Brain microvascular endothelial cell (primary cell): ENCODE measurements at regions not wholly inside any gene's neighbourhood (a gene's known extent, or its start where the extent isn't known, plus 50 kb on each side); places are given as distances from the start of the nearest gene placed in this dataset.

Source experiments
- DNase-seq: peaks from one replicate; pipeline ENCODE4 v3.0.0-alpha.2; 2020
- H3K27ac ChIP-seq: fragments of 250-450 bp; sonication (Bioruptor Pico); 2 replicates; pipeline ENCODE4 v1.5.1; 2020; ENCODE audit warnings: mild to moderate bottlenecking, moderate library complexity
- H3K27me3 ChIP-seq: fragments of 250-450 bp; sonication (Bioruptor Pico); replicated peaks from 2 replicates; pipeline ENCODE4 v1.5.1; 2020; ENCODE audit warnings: mild to moderate bottlenecking
- H3K36me3 ChIP-seq: fragments of 250-450 bp; sonication (Bioruptor Pico); replicated peaks from 2 replicates; pipeline ENCODE4 v1.5.1; 2020; ENCODE audit warnings: mild to moderate bottlenecking
- H3K4me3 ChIP-seq: 2 replicates; pipeline ENCODE4 v1.5.1; 2011; ENCODE audit warnings: low read depth, mild to moderate bottlenecking, control low read depth, low read length, moderate library complexity
- CTCF ChIP-seq: IDR thresholded peaks from 2 replicates; pipeline ENCODE4 v1.5.1; 2011; ENCODE audit warnings: low read depth, mild to moderate bottlenecking, moderate library complexity, low read length, control low read depth, inconsistent platforms; ENCODE audit errors: missing control alignments
- in situ Hi-C: cut with HindIII; loops from 2 replicates; pipeline ENCODE4 v1.10.0; 2017; ENCODE audit warnings: low sequenced_read_pairs, low pct_ligation_motif_present

DNA sequence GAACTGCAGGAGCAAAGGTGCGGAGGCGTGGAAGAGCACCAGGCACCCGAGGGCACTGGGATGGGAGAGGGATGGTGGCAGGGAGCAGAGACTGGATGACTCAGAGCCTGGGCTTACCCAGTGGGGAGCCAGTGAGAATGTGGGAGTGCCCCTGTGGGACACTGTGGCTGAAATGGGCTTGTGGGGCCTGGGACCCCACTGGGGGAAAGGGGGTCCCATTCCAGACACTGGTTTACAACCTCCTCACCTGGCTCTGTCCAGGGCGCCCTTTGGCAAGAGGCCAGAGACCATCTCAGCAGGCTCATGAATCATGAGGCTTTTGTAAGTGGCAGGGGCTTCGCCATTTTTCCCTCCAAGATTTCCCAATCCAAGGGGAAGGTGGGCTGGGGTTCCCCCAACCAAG lies 124.0 kb upstream of the MAFB start:
- no peak for TF ChIP-seq CTCF
- Histone ChIP-seq H3K27ac (no peak overlapping the region), H3K36me3 (no peaks in the 10 kb centered on the region), H3K4me3 (no peak overlapping the region), H3K27me3 (no peaks in the 10 kb centered on the region)
- DNase-seq = no peak
- in situ Hi-C loops = no loop called here

DNA sequence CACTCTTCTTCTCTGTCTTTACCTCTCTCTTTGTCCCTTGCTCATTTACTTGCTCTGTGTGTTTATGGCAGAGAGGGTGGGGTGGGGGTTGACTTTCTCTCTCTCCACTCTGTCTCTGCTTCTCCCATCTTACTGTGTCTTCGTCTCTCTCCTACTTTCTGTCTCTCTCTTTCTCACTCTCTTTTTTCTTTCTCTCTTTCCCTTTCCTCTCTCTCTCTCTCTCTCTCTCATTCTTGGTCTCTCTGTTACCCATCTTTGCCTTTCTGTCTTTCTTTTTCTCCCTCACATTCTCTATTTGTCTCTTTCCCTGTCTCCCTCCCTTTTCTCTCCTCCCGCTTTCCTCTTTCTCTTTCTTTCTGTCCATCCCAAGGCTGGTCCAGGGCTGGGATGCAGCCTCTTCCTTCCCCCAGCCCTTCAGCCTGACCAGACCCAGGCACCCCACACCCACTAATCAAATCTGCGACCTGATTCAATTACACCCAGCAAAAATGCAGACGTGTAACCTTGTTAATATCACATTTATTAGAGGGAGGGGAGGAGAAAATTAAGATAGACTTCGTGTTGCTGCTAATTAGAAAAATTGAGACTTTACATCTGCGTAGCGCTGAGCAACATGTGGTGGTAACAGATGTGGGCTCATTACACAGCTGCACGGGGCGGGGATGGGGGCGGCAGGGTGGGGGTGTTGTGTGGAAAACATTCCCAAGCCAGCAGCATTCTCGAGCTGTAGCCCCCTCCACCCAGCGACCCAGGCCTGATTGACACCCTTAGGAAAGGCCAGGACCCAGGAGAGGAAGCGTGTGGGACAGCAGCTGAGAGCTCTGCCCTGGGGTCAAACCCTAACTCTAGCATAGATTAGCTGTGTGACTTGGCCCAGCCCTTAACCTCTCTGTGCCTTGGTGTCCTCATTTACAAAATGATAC lies 124.9 kb upstream of the MAFB start:
- Histone ChIP-seq H3K27me3 (no peaks in the 10 kb centered on the region), H3K27ac (no peak overlapping the region), H3K36me3 (no peaks in the 10 kb centered on the region), H3K4me3 (no peak overlapping the region)
- no peak for TF ChIP-seq CTCF
- no peak for DNase-seq
- in situ Hi-C loops = no loop called here

- DNase-seq = no peak
- Histone ChIP-seq H3K27me3 (no peaks in the 10 kb centered on the region), H3K4me3 (no peak overlapping the region), H3K27ac (no peak overlapping the region), H3K36me3 (no peaks in the 10 kb centered on the region)
- in situ Hi-C loops = no loop called here
- TF ChIP-seq CTCF = no peak
These were observed 125.6 kb upstream of the MAFB start for GRCh38 chr20:40814631-40814960.

DNA sequence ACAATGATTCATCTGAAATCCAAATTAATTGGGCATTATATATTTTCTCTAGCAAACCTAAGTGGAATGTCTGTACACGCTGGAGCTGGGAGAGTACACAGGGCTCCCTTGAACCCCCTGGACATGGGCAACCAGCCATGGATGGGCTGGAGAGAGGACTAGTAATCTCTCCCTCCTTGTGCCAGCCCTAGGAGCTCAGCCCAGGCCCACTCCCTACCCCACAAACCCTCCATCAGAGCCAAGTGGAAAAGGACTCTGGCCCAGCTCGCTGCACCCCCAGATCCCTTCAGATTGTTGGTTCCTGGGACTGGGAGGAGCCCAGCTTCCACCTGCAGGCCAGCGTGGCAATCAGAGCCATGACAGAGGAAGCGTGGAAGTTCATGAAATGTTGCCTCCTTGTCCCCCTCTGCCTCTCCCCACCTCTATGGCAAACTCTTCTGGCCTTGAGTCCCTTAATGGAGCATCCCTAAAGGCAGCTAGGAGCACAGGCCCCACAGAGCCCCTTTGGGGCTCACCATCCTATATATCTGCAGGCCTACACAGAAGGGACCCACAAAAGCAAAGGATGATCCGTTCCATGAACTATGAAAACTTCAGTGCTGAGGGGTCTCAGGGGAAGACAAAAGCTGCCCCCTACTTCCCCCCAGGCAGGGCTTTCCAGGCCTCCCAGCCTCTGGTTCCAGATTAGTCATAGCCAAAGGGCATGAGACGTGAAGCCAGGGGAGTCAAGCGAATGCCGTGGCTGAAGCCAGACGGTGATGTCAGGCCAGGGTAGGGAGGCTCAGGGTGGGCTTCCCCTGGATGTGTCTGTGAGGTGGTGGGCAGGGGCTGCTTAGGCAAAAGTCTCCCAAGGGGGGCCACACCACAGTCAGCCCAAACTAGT lies 126.4 kb upstream of the MAFB start:
- no peaks in the 10 kb centered on the region for H3K36me3 ChIP-seq
- no peak overlapping the region for H3K4me3 ChIP-seq
- DNase-seq = no peak
- no peak for TF ChIP-seq CTCF
- no peak overlapping the region for H3K27ac ChIP-seq
- in situ Hi-C loops = no loop called here
- H3K27me3 ChIP-seq = no peaks in the 10 kb centered on the region

DNA sequence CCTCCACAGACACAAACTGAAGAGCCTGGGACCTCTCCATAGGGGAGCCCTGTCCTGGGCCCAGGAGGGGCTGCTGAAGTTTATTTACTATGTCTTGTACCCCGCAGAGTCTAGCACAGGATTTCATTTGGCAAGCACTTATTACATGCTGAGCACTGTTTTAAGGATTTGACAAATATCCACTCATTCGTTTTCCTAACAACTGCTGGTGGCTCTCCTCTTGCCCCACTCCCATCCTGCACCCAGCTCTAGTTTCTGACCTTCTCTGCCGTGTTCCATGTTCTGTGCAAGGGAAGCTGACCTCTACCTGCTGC lies 127.0 kb upstream of the MAFB start:
- Histone ChIP-seq H3K27me3 (no peaks in the 10 kb centered on the region), H3K4me3 (no peak overlapping the region), H3K36me3 (no peaks in the 10 kb centered on the region), H3K27ac (no peak overlapping the region)
- in situ Hi-C loops = no loop called here
- no peak for DNase-seq
- TF ChIP-seq CTCF = no peak
